ENCODE measurements at regions not wholly inside any gene's neighbourhood (a gene's known extent, or its start where the extent isn't known, plus 50 kb on each side); places are given as distances from the start of the nearest gene placed in this dataset.
A peak's percentile ranks its signal among the peaks of the same experiment; 100 is the strongest.

GRCh38 chr4:26106776-26107175, 192.8 kb downstream of the SMIM20 start:
- DNase-seq, result no peak

- no peak for DNase-seq
Observed at GRCh38 chr4:26108054-26108453, 194.0 kb downstream of the SMIM20 start.

GRCh38 chr4:26110493-26110892, 196.5 kb downstream of the SMIM20 start:
- no peak for DNase-seq

- no peak for DNase-seq
Observed at GRCh38 chr4:26113339-26113940, 199.4 kb downstream of the SMIM20 start.

GRCh38 chr4:26116057-26116456, 202.0 kb downstream of the SMIM20 start:
- no peak for DNase-seq

GRCh38 chr4:26120098-26120825, 200.6 kb upstream of the RBPJ start:
- no peak for DNase-seq

- DNase-seq, result no peak
Observed at GRCh38 chr4:26122690-26123089, 198.1 kb upstream of the RBPJ start.

GRCh38 chr4:26124753-26125321, 196.0 kb upstream of the RBPJ start:
- DNase-seq, result no peak

- DNase-seq, result no peak
Observed at GRCh38 chr4:26126143-26126718, 194.6 kb upstream of the RBPJ start.

- DNase-seq, result no peak
Observed at GRCh38 chr4:26126994-26127393, 193.8 kb upstream of the RBPJ start.

GRCh38 chr4:26127851-26128337, 192.9 kb upstream of the RBPJ start:
- no peak for DNase-seq

- DNase-seq, result peak; percentile 17
Observed at GRCh38 chr4:26130173-26130572, 190.6 kb upstream of the RBPJ start.

- no peak for DNase-seq
Observed at GRCh38 chr4:26130841-26131432, 189.9 kb upstream of the RBPJ start.

- peak; percentile 25 for DNase-seq
Observed at GRCh38 chr4:26131711-26132110, 189.1 kb upstream of the RBPJ start.

GRCh38 chr4:26132858-26133257, 188.0 kb upstream of the RBPJ start:
- no peak for DNase-seq

GRCh38 chr4:26133840-26134239, 187.0 kb upstream of the RBPJ start:
- DNase-seq, result no peak

- no peak for DNase-seq
Observed at GRCh38 chr4:26135331-26135730, 185.5 kb upstream of the RBPJ start.

GRCh38 chr4:26136615-26137014, 184.2 kb upstream of the RBPJ start:
- DNase-seq, result no peak

GRCh38 chr4:26137288-26137687, 183.5 kb upstream of the RBPJ start:
- DNase-seq, result no peak

GRCh38 chr4:26139310-26139924, 181.4 kb upstream of the RBPJ start:
- DNase-seq, result no peak

- no peak for DNase-seq
Observed at GRCh38 chr4:26140150-26140898, 180.5 kb upstream of the RBPJ start.

GRCh38 chr4:26141051-26141721, 179.6 kb upstream of the RBPJ start:
- DNase-seq, result no peak
